ENCODE measurements at regions not wholly inside any gene's neighbourhood (a gene's known extent, or its start where the extent isn't known, plus 50 kb on each side); places are given as distances from the start of the nearest gene placed in this dataset.

- Histone ChIP-seq H3K27me3 (peaks cover 0 to 11% (median 0%) of the 10 kb centered on the region in 9 donors), H3K9me3 (no peaks in the 10 kb centered on the region), H3K36me3 (no peaks in the 10 kb centered on the region), H3K4me3 (no peak overlapping the region), H3K27ac (no peak overlapping the region), H3K4me1 (no peaks in the 10 kb centered on the region)
- DNase-seq (no peak), ATAC-seq (no peak)
- no peak for TF ChIP-seq POLR2A (IDR thresholded peaks at IDR 0.05)
- TF ChIP-seq, protein P1, sequence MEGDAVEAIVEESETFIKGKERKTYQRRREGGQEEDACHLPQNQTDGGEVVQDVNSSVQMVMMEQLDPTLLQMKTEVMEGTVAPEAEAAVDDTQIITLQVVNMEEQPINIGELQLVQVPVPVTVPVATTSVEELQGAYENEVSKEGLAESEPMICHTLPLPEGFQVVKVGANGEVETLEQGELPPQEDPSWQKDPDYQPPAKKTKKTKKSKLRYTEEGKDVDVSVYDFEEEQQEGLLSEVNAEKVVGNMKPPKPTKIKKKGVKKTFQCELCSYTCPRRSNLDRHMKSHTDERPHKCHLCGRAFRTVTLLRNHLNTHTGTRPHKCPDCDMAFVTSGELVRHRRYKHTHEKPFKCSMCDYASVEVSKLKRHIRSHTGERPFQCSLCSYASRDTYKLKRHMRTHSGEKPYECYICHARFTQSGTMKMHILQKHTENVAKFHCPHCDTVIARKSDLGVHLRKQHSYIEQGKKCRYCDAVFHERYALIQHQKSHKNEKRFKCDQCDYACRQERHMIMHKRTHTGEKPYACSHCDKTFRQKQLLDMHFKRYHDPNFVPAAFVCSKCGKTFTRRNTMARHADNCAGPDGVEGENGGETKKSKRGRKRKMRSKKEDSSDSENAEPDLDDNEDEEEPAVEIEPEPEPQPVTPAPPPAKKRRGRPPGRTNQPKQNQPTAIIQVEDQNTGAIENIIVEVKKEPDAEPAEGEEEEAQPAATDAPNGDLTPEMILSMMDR (IDR thresholded peaks at IDR 0.05) = no peak
- WGBS, 4 donors = 47 to 59% (median 53%) methylated on average over 10 to 11 of the region's 11 CpGs
- intact Hi-C loops (cut with DNase I) = no loop called here
These were observed 87.0 kb downstream of the DACT2 start for GRCh38 chr6:168232528-168232927.

GRCh38 chr6:168232062-168232461, 87.5 kb downstream of the DACT2 start:
- intact Hi-C loops (cut with DNase I) = no loop called here
- DNase-seq (no peak), ATAC-seq (no peak)
- H3K9me3 ChIP-seq = no peaks in the 10 kb centered on the region
- peaks cover 0 to 13% (median 0%) of the 10 kb centered on the region in 9 donors for H3K27me3 ChIP-seq
- H3K4me3 ChIP-seq = no peak overlapping the region
- peaks cover 0 to 2% (median 0%) of the 10 kb centered on the region in 12 donors for H3K4me1 ChIP-seq
- no peaks in the 10 kb centered on the region for H3K36me3 ChIP-seq
- no peak overlapping the region for H3K27ac ChIP-seq
- WGBS, 4 donors = 38 to 55% (median 46%) methylated on average over 6 of the region's 6 CpGs
- TF ChIP-seq POLR2A (IDR thresholded peaks at IDR 0.05) = no peak
- TF ChIP-seq, protein P1 (IDR thresholded peaks at IDR 0.05) = no peak

- TF ChIP-seq, protein P1 (IDR thresholded peaks at IDR 0.05) = no peak
- no peak for TF ChIP-seq POLR2A (IDR thresholded peaks at IDR 0.05)
- no peak for DNase-seq
- ATAC-seq = no peak
- no peaks in the 10 kb centered on the region for H3K9me3 ChIP-seq
- H3K27ac ChIP-seq = no peak overlapping the region
- no peak overlapping the region for H3K4me3 ChIP-seq
- H3K36me3 ChIP-seq = no peaks in the 10 kb centered on the region
- peaks cover 0 to 15% (median 0%) of the 10 kb centered on the region in 9 donors for H3K27me3 ChIP-seq
- H3K4me1 ChIP-seq = peaks cover 0 to 8% (median 0%) of the 10 kb centered on the region in 12 donors
- intact Hi-C loops (cut with DNase I) = no loop called here
- WGBS, 4 donors = 56 to 66% (median 62%) methylated on average over 8 of the region's 8 CpGs
These were observed 88.1 kb downstream of the DACT2 start for GRCh38 chr6:168231393-168231957.

GRCh38 chr6:168229368-168229752, 90.2 kb downstream of the DACT2 start:
- peaks cover 0 to 15% (median 0%) of the 10 kb centered on the region in 9 donors for H3K27me3 ChIP-seq
- TF ChIP-seq, protein P1 (IDR thresholded peaks at IDR 0.05) = no peak
- TF ChIP-seq POLR2A (IDR thresholded peaks at IDR 0.05) = no peak
- no peak overlapping the region for H3K27ac ChIP-seq
- H3K4me1 ChIP-seq = peaks cover 0 to 17% (median 0%) of the 10 kb centered on the region in 12 donors
- H3K4me3 ChIP-seq = no peak overlapping the region
- no peak for DNase-seq
- H3K36me3 ChIP-seq = no peaks in the 10 kb centered on the region
- ATAC-seq = no peak
- H3K9me3 ChIP-seq = no peaks in the 10 kb centered on the region
- intact Hi-C loops (cut with DNase I) = no loop called here
- 92 to 96% (median 95%) methylated on average over 23 to 25 of the region's 25 CpGs for WGBS, 4 donors

Measured in heart left ventricle (tissue), 16 donors.